Suprapubic skin (tissue), 4 donors: ENCODE measurements at regions not wholly inside any gene's neighbourhood (a gene's known extent, or its start where the extent isn't known, plus 50 kb on each side); places are given as distances from the start of the nearest gene placed in this dataset.

Source experiments
- DNase-seq, 2 donors: peaks; one replicate each; pipeline ENCODE4 v3.0.0-alpha.2; 2019; ENCODE audit warnings: low spot score in 2 of 2
- H3K27ac ChIP-seq: fragments of 200-600 bp; sonication (generic); one replicate; pipeline ENCODE4 v1.5.1; 2019
- H3K27me3 ChIP-seq: fragments of 200-600 bp; sonication (generic); one replicate; pipeline ENCODE4 v1.5.1; 2019
- H3K36me3 ChIP-seq: fragments of 200-600 bp; sonication (generic); one replicate; pipeline ENCODE4 v1.5.1; 2019
- H3K4me1 ChIP-seq: fragments of 200-600 bp; sonication (generic); one replicate; pipeline ENCODE4 v1.5.1; 2019
- H3K4me3 ChIP-seq: fragments of 200-600 bp; sonication (generic); one replicate; pipeline ENCODE4 v1.5.1; 2019; ENCODE audit warnings: mild to moderate bottlenecking
- H3K9me3 ChIP-seq: fragments of 200-600 bp; sonication (generic); one replicate; pipeline ENCODE4 v1.5.1; 2019
- EP300 ChIP-seq: sonication (generic); formaldehyde crosslinking; IDR thresholded peaks from one replicate; pipeline ENCODE4 v1.6.1; 2017; ENCODE audit warnings: antibody characterized with exemption
- POLR2A ChIP-seq, 2 donors: fragments of 450-650 bp; IDR thresholded peaks; one replicate each; pipeline ENCODE4 v1.6.1; 2017; ENCODE audit warnings: antibody characterized with exemption in 2 of 2, mild to moderate bottlenecking in 2 of 2, moderate library complexity in 2 of 2
- POLR2AphosphoS5 ChIP-seq, 3 donors: sonication (generic); formaldehyde crosslinking; IDR thresholded peaks; one replicate each; pipeline ENCODE4 v1.6.1; 2017; ENCODE audit warnings: antibody characterized with exemption in 3 of 3
- WGBS: methylation state at CpG from one replicate; pipeline ENCODE4 v1.1.5; 2018; 5-methylcytosine and 5-hydroxymethylcytosine counted together
- TF ChIP-seq, protein P1 (sequence below), 2 donors: fragments of 200-600 bp in 1 of 2; fragments of 450-650 bp in 1 of 2; sonication (generic) in 1 of 2; IDR thresholded peaks; one replicate each; pipeline ENCODE4 v1.5.1; 2016 to 2019; ENCODE audit warnings: antibody characterized with exemption in 2 of 2, mild to moderate bottlenecking in 1 of 2, moderate library complexity in 1 of 2

DNA sequence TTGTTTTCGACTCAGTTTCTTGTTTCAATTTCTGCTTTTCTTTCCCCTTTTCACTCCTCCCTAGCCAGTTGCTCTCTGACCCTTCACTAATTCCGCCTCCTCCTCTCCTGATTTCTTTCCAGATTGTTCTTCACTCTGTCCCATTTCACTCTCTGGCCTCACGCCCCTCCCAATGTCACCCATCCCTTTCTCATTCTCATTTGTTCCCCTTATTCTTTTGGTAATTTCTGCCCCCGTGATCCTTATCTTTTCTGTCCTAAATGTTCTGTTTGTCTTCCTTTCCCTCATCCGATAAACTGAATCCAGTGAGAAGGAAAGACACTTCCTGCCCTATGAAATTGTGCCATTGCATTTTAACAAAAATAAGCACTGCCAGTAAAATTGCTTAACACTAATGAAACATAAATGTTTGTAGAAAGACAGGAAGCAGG is 94.5 kb upstream of the RASGEF1B start:
- Histone ChIP-seq H3K36me3 (no peaks in the 10 kb centered on the region), H3K4me3 (peak overlapping the region; percentile 30), H3K9me3 (no peaks in the 10 kb centered on the region), H3K4me1 (peaks cover 13% of the 10 kb centered on the region), H3K27me3 (no peaks in the 10 kb centered on the region), H3K27ac (peak overlapping the region; percentile 70)
- DNase-seq = no peak
- TF ChIP-seq EP300 (no peak), POLR2AphosphoS5 (IDR thresholded peaks at IDR 0.05) (no peak), POLR2A (IDR thresholded peaks at IDR 0.05) (no peak)
- TF ChIP-seq, protein P1, sequence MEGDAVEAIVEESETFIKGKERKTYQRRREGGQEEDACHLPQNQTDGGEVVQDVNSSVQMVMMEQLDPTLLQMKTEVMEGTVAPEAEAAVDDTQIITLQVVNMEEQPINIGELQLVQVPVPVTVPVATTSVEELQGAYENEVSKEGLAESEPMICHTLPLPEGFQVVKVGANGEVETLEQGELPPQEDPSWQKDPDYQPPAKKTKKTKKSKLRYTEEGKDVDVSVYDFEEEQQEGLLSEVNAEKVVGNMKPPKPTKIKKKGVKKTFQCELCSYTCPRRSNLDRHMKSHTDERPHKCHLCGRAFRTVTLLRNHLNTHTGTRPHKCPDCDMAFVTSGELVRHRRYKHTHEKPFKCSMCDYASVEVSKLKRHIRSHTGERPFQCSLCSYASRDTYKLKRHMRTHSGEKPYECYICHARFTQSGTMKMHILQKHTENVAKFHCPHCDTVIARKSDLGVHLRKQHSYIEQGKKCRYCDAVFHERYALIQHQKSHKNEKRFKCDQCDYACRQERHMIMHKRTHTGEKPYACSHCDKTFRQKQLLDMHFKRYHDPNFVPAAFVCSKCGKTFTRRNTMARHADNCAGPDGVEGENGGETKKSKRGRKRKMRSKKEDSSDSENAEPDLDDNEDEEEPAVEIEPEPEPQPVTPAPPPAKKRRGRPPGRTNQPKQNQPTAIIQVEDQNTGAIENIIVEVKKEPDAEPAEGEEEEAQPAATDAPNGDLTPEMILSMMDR (IDR thresholded peaks at IDR 0.05) = no peak
- 48% methylated on average over 5 of the region's 5 CpGs for WGBS

DNA sequence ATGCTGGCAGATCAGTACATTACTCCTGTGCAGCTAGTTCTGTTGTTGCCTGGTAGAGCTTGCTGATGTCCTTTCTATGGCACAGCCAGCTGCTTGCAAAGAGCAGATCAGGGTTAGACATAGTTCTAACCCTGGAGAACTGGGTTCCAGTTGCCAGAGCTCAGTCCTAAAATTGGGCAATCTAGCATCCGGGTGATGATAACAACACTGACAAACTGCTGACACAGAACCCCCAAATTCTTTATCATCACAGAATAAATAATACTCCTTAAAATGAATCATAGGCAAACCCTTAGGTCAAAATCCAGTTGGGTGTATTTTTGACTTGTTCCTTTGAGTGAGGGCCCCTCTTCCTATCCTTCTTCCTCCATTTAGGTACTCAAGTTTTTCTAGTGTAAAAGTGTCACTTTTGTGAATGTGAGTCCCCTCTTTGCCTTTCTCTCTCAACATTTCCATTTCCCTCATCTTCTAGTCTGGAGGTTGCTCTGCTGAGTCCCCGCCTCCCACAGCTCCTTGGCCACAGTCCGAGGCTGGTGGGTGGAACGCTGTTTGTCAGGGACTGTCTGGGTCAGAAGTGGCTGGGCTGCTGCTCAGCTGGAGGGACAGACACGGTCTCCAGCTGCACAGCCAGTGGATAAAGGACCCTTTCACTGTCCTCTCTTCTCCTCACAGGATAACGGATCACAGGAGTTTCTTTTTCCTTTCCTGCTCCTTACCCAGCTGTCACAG is 93.6 kb upstream of the RASGEF1B start:
- WGBS = 30% methylated on average over 6 of the region's 6 CpGs
- TF ChIP-seq POLR2A (IDR thresholded peaks at IDR 0.05) (peak in 1 of 2 donors; percentile 48), EP300 (no peak), POLR2AphosphoS5 (IDR thresholded peaks at IDR 0.05) (no peak)
- TF ChIP-seq, protein P1 (IDR thresholded peaks at IDR 0.05) = no peak
- DNase-seq = peak; percentile 85 to 89
- Histone ChIP-seq H3K9me3 (no peaks in the 10 kb centered on the region), H3K36me3 (no peaks in the 10 kb centered on the region), H3K27me3 (no peaks in the 10 kb centered on the region), H3K27ac (peak overlapping the region; percentile 70), H3K4me1 (peaks cover 13% of the 10 kb centered on the region), H3K4me3 (peak overlapping the region; percentile 30)

DNA sequence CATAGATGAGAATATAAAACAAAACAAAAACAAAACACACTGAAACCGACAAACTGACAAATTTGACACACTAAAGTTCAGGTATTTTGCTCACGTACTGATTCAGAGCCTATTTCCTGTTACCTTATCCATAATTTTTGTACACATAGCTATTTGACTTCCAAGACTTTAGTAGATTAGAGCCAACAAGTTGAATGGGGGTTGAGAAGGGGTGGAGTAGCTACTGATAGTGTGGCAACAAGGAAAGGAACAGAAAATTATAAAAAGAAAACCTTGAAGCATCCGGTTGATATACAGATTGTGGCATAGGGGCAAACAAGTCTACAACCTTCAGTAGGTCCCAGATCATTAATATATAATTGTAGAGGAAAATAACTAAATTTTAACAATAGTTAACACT is 92.3 kb upstream of the RASGEF1B start:
- no peak for DNase-seq
- H3K4me1 ChIP-seq = peaks cover 13% of the 10 kb centered on the region
- no peaks in the 10 kb centered on the region for H3K36me3 ChIP-seq
- 82% methylated on average over 3 of the region's 3 CpGs for WGBS
- H3K9me3 ChIP-seq = no peaks in the 10 kb centered on the region
- H3K27me3 ChIP-seq = no peaks in the 10 kb centered on the region
- H3K27ac ChIP-seq = no peak overlapping the region
- TF ChIP-seq, protein P1 (IDR thresholded peaks at IDR 0.05) = no peak
- no peak for TF ChIP-seq POLR2A (IDR thresholded peaks at IDR 0.05)
- no peak for TF ChIP-seq EP300
- no peak for TF ChIP-seq POLR2AphosphoS5 (IDR thresholded peaks at IDR 0.05)
- no peak overlapping the region for H3K4me3 ChIP-seq

DNA sequence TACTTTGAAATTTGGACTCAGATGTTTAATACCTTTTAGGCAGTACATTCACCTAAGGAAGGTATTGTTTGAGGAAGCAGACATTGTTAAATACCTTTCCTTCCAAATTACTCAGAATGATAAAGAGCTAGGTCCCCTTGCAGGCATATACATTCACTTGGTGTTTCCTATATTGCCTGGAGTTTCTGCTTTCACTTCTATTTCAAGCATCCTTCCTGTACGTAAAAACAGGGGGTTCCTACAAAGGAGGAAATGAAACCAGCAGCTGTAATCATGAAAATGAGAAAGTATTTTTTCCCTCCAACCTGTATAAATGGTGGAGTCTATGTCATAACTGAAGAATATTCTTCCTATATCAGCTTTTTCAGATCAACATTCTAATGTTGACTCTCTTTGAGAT is 90.4 kb upstream of the RASGEF1B start:
- Histone ChIP-seq H3K9me3 (no peaks in the 10 kb centered on the region), H3K4me3 (no peak overlapping the region), H3K4me1 (peaks cover 13% of the 10 kb centered on the region), H3K27me3 (no peaks in the 10 kb centered on the region), H3K27ac (no peak overlapping the region), H3K36me3 (no peaks in the 10 kb centered on the region)
- WGBS = 85% methylated on average over 1 of the region's 1 CpG
- TF ChIP-seq, protein P1 (IDR thresholded peaks at IDR 0.05) = no peak
- TF ChIP-seq POLR2AphosphoS5 (IDR thresholded peaks at IDR 0.05) (no peak), EP300 (no peak), POLR2A (IDR thresholded peaks at IDR 0.05) (no peak)
- no peak for DNase-seq

DNA sequence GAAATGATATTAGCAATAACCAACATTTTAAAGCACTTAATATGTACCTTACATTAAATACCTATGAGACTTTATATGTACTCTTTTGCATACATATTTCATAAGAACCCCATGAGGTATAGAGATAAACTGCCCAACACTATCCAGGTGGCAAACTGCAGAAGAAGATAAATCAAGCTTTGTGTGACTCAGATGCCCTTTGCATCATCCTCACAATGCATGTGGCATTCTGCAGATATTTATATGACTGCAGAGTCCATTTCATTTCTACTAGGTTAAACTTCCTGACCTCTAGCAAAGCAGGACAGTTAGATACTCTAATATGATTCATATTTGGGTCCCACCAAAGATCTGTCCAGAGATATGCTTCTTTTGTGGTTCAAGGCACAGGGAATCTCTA is 85.6 kb upstream of the RASGEF1B start:
- no peak for DNase-seq
- Histone ChIP-seq H3K27me3 (no peaks in the 10 kb centered on the region), H3K36me3 (no peaks in the 10 kb centered on the region), H3K9me3 (no peaks in the 10 kb centered on the region), H3K4me1 (no peaks in the 10 kb centered on the region), H3K4me3 (no peak overlapping the region), H3K27ac (no peak overlapping the region)
- TF ChIP-seq, protein P1 (IDR thresholded peaks at IDR 0.05) = no peak
- TF ChIP-seq EP300 = no peak
- no peak for TF ChIP-seq POLR2AphosphoS5 (IDR thresholded peaks at IDR 0.05)
- no peak for TF ChIP-seq POLR2A (IDR thresholded peaks at IDR 0.05)
